ENCODE measurements at regions not wholly inside any gene's neighbourhood (a gene's known extent, or its start where the extent isn't known, plus 50 kb on each side); places are given as distances from the start of the nearest gene placed in this dataset.

GRCh38 chr2:6576302-6576701 lies 289.4 kb downstream of the CMPK2 start:
- DNase-seq = no peak

- DNase-seq = no peak
These were observed 287.7 kb downstream of the CMPK2 start for GRCh38 chr2:6577960-6578359.

GRCh38 chr2:6578416-6578815 lies 287.3 kb downstream of the CMPK2 start:
- no peak for DNase-seq

GRCh38 chr2:6579281-6579680 lies 286.4 kb downstream of the CMPK2 start:
- no peak for DNase-seq

GRCh38 chr2:6580982-6581381 lies 284.7 kb downstream of the CMPK2 start:
- no peak for DNase-seq

GRCh38 chr2:6589150-6589549 lies 276.6 kb downstream of the CMPK2 start:
- no peak for DNase-seq

GRCh38 chr2:6590442-6590841 lies 275.3 kb downstream of the CMPK2 start:
- no peak for DNase-seq

- DNase-seq = no peak
These were observed 263.2 kb downstream of the CMPK2 start for GRCh38 chr2:6602471-6602870.

- DNase-seq = no peak
These were observed 259.7 kb downstream of the CMPK2 start for GRCh38 chr2:6605836-6606505.

GRCh38 chr2:6617794-6618193 lies 247.9 kb downstream of the CMPK2 start:
- no peak for DNase-seq

GRCh38 chr2:6618201-6618600 lies 247.5 kb downstream of the CMPK2 start:
- no peak for DNase-seq

- no peak for DNase-seq
These were observed 242.0 kb downstream of the CMPK2 start for GRCh38 chr2:6623746-6624145.

- no peak for DNase-seq
These were observed 239.2 kb downstream of the CMPK2 start for GRCh38 chr2:6626401-6627012.

GRCh38 chr2:6627316-6627715 lies 238.4 kb downstream of the CMPK2 start:
- DNase-seq = no peak

GRCh38 chr2:6630209-6630608 lies 235.5 kb downstream of the CMPK2 start:
- no peak for DNase-seq

GRCh38 chr2:6635296-6635695 lies 230.4 kb downstream of the CMPK2 start:
- DNase-seq = no peak

- DNase-seq = no peak
These were observed 228.4 kb downstream of the CMPK2 start for GRCh38 chr2:6637330-6637729.

GRCh38 chr2:6639929-6640620 lies 225.6 kb downstream of the CMPK2 start:
- no peak for DNase-seq

GRCh38 chr2:6640621-6641015 lies 225.1 kb downstream of the CMPK2 start:
- no peak for DNase-seq

GRCh38 chr2:6641956-6642355 lies 223.8 kb downstream of the CMPK2 start:
- DNase-seq = no peak

- DNase-seq = no peak
These were observed 221.4 kb downstream of the CMPK2 start for GRCh38 chr2:6644261-6644660.

GRCh38 chr2:6645004-6645403 lies 220.7 kb downstream of the CMPK2 start:
- DNase-seq = no peak

GRCh38 chr2:6645672-6646071 lies 220.0 kb downstream of the CMPK2 start:
- DNase-seq = no peak

- DNase-seq = no peak
These were observed 218.7 kb downstream of the CMPK2 start for GRCh38 chr2:6647046-6647445.

All from NCI-H1930 (cell line).